Neural crest cell (in vitro differentiated cells): ENCODE measurements at regions not wholly inside any gene's neighbourhood (a gene's known extent, or its start where the extent isn't known, plus 50 kb on each side); places are given as distances from the start of the nearest gene placed in this dataset.

ENCODE experiments used
- DNase-seq: peaks from one replicate; pipeline ENCODE4 v3.0.0; 2021; ENCODE audit warnings: low read depth, mixed read lengths, low spot score
- H3K27ac Mint-ChIP-seq: one replicate; pipeline ENCODE4 v1.8.0; 2021; ENCODE audit warnings: mild to moderate bottlenecking, mixed read lengths; ENCODE audit not compliant: unreplicated experiment
- H3K27me3 Mint-ChIP-seq: 2 replicates; pipeline ENCODE4 v1.8.0; 2021; ENCODE audit warnings: low read depth, mild to moderate bottlenecking, mixed read lengths
- H3K36me3 Mint-ChIP-seq: 2 replicates; pipeline ENCODE4 v1.8.0; 2021; ENCODE audit warnings: low read depth, mild to moderate bottlenecking, mixed read lengths
- H3K4me1 Mint-ChIP-seq: 2 replicates; pipeline ENCODE4 v1.8.0; 2021; ENCODE audit warnings: mixed read lengths
- H3K4me3 Mint-ChIP-seq: one replicate; pipeline ENCODE4 v1.8.0; 2021; ENCODE audit warnings: mild to moderate bottlenecking, mixed read lengths
- H3K9me3 Mint-ChIP-seq: 2 replicates; pipeline ENCODE4 v1.8.0; 2021; ENCODE audit warnings: mixed read lengths
- CTCF ChIP-seq: fragments of 200-600 bp; sonication (generic); conservative IDR thresholded peaks from 2 replicates; pipeline ENCODE4 v1.5.0; 2021; ENCODE audit warnings: antibody characterized with exemption, mild to moderate bottlenecking

GRCh38 chrX:73270753-73271152, 56.1 kb upstream of the NAP1L2 start:
- Mint-ChIP-seq H3K36me3 (no peaks in the 10 kb centered on the region), H3K4me3 (no peak overlapping the region), H3K27me3 (no peaks in the 10 kb centered on the region), H3K4me1 (no peaks in the 10 kb centered on the region), H3K9me3 (peaks cover 12% of the 10 kb centered on the region), H3K27ac (no peak overlapping the region)
- no peak for TF ChIP-seq CTCF
- DNase-seq = no peak

GRCh38 chrX:73268463-73268862, 53.8 kb upstream of the NAP1L2 start:
- Mint-ChIP-seq H3K9me3 (peaks cover 12% of the 10 kb centered on the region), H3K4me3 (no peak overlapping the region), H3K27me3 (no peaks in the 10 kb centered on the region), H3K4me1 (no peaks in the 10 kb centered on the region), H3K36me3 (no peaks in the 10 kb centered on the region), H3K27ac (no peak overlapping the region)
- no peak for TF ChIP-seq CTCF
- no peak for DNase-seq

- H3K36me3 Mint-ChIP-seq = no peaks in the 10 kb centered on the region
- no peak for TF ChIP-seq CTCF
- H3K4me3 Mint-ChIP-seq = no peak overlapping the region
- no peaks in the 10 kb centered on the region for H3K27me3 Mint-ChIP-seq
- no peaks in the 10 kb centered on the region for H3K4me1 Mint-ChIP-seq
- peaks cover 12% of the 10 kb centered on the region for H3K9me3 Mint-ChIP-seq
- peak overlapping the region; percentile 71 for H3K27ac Mint-ChIP-seq
- no peak for DNase-seq
Measured at GRCh38 chrX:73267979-73268378, 53.3 kb upstream of the NAP1L2 start.

GRCh38 chrX:73267206-73267605, 52.6 kb upstream of the NAP1L2 start:
- Mint-ChIP-seq H3K27me3 (no peaks in the 10 kb centered on the region), H3K9me3 (peaks cover 8% of the 10 kb centered on the region), H3K4me1 (no peaks in the 10 kb centered on the region), H3K4me3 (no peak overlapping the region), H3K27ac (no peak overlapping the region), H3K36me3 (no peaks in the 10 kb centered on the region)
- no peak for TF ChIP-seq CTCF
- DNase-seq = no peak

- Mint-ChIP-seq H3K27ac (no peak overlapping the region), H3K4me1 (no peaks in the 10 kb centered on the region), H3K36me3 (no peaks in the 10 kb centered on the region), H3K27me3 (no peaks in the 10 kb centered on the region), H3K9me3 (peaks cover 10% of the 10 kb centered on the region), H3K4me3 (no peak overlapping the region)
- no peak for DNase-seq
- TF ChIP-seq CTCF = no peak
Measured at GRCh38 chrX:73266766-73267165, 52.1 kb upstream of the NAP1L2 start.
